NCI-H460 (cell line): ENCODE measurements at regions not wholly inside any gene's neighbourhood (a gene's known extent, or its start where the extent isn't known, plus 50 kb on each side); places are given as distances from the start of the nearest gene placed in this dataset.

Experiments used
- DNase-seq: peaks from one replicate; pipeline ENCODE4 v3.0.0-alpha.2; 2016; ENCODE audit warnings: low read depth; ENCODE audit errors: extremely low read depth

GRCh38 chr20:52518735-52519134, 327.2 kb upstream of the ZFP64 start:
- DNase-seq: no peak

GRCh38 chr20:52515877-52516276, 324.3 kb upstream of the ZFP64 start:
- DNase-seq: no peak

GRCh38 chr20:52500157-52500556, 308.6 kb upstream of the ZFP64 start:
- no peak for DNase-seq

GRCh38 chr20:52497731-52498130, 306.2 kb upstream of the ZFP64 start:
- DNase-seq: no peak

GRCh38 chr20:52496191-52496590, 304.6 kb upstream of the ZFP64 start:
- DNase-seq: no peak

GRCh38 chr20:52494244-52494643, 302.7 kb upstream of the ZFP64 start:
- DNase-seq: peak; percentile 18

- DNase-seq: no peak
Observed at GRCh38 chr20:52493171-52493721, 301.7 kb upstream of the ZFP64 start.

GRCh38 chr20:52490711-52491430, 299.3 kb upstream of the ZFP64 start:
- DNase-seq: peak; percentile 38

- peak; percentile 78 for DNase-seq
Observed at GRCh38 chr20:52484438-52484837, 292.9 kb upstream of the ZFP64 start.

- DNase-seq: no peak
Observed at GRCh38 chr20:52483382-52483781, 291.8 kb upstream of the ZFP64 start.

GRCh38 chr20:52482044-52482443, 290.5 kb upstream of the ZFP64 start:
- no peak for DNase-seq

GRCh38 chr20:52481443-52481842, 289.9 kb upstream of the ZFP64 start:
- no peak for DNase-seq

- DNase-seq: no peak
Observed at GRCh38 chr20:52476074-52476750, 284.6 kb upstream of the ZFP64 start.

- no peak for DNase-seq
Observed at GRCh38 chr20:52473186-52473585, 281.6 kb upstream of the ZFP64 start.

- no peak for DNase-seq
Observed at GRCh38 chr20:52470561-52470960, 279.0 kb upstream of the ZFP64 start.

GRCh38 chr20:52469128-52469527, 277.5 kb upstream of the ZFP64 start:
- no peak for DNase-seq

- DNase-seq: no peak
Observed at GRCh38 chr20:52465991-52466390, 274.4 kb upstream of the ZFP64 start.

- no peak for DNase-seq
Observed at GRCh38 chr20:52461582-52461981, 270.0 kb upstream of the ZFP64 start.

- DNase-seq: no peak
Observed at GRCh38 chr20:52459150-52459549, 267.6 kb upstream of the ZFP64 start.

- DNase-seq: no peak
Observed at GRCh38 chr20:52457826-52458225, 266.2 kb upstream of the ZFP64 start.

- no peak for DNase-seq
Observed at GRCh38 chr20:52454660-52455059, 263.1 kb upstream of the ZFP64 start.
